ENCODE measurements at regions not wholly inside any gene's neighbourhood (a gene's known extent, or its start where the extent isn't known, plus 50 kb on each side); places are given as distances from the start of the nearest gene placed in this dataset.

DNA sequence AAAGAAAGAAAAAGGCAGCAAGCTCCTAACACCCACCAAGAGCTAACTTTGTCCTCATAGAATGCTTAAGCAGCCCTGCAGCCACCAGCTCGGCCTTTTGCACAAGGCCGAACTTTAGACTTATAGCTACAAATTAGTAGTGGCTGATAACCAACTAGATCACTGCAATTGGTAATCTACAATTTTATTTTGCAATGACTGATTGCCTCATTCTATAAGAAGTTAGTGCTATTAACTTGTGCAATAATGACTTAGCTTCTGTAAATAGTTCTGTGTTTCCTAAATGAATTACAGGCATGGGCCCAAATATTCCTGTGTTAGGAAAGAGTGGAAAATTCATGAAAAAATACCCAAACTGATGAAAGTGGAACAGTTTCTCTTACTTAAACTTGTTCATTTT is 284.8 kb upstream of the CFAP20DC start:
- no peak for DNase-seq
- ATAC-seq, result no peak
- H3K4me3 Mint-ChIP-seq, result no peak overlapping the region
- no peaks in the 10 kb centered on the region for H3K36me3 Mint-ChIP-seq
- no peak overlapping the region for H3K4me3 ChIP-seq (ENCODE audit: low read length)
- 80% methylated on average over 2 of the region's 2 CpGs for WGBS (ENCODE audit: insufficient coverage)
- peaks cover 0 to 3% of the 10 kb centered on the region in 2 donors for H3K27me3 Mint-ChIP-seq (ENCODE audit: low read depth in 2 of 2)
- TF ChIP-seq, protein P1, sequence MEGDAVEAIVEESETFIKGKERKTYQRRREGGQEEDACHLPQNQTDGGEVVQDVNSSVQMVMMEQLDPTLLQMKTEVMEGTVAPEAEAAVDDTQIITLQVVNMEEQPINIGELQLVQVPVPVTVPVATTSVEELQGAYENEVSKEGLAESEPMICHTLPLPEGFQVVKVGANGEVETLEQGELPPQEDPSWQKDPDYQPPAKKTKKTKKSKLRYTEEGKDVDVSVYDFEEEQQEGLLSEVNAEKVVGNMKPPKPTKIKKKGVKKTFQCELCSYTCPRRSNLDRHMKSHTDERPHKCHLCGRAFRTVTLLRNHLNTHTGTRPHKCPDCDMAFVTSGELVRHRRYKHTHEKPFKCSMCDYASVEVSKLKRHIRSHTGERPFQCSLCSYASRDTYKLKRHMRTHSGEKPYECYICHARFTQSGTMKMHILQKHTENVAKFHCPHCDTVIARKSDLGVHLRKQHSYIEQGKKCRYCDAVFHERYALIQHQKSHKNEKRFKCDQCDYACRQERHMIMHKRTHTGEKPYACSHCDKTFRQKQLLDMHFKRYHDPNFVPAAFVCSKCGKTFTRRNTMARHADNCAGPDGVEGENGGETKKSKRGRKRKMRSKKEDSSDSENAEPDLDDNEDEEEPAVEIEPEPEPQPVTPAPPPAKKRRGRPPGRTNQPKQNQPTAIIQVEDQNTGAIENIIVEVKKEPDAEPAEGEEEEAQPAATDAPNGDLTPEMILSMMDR (IDR thresholded peaks at IDR 0.05), result no peak
- H3K4me1 Mint-ChIP-seq, result peaks cover 0 to 5% of the 10 kb centered on the region in 2 donors
- H3K9me3 Mint-ChIP-seq, result peaks cover 3 to 4% of the 10 kb centered on the region in 2 donors
- no peak overlapping the region for H3K27ac ChIP-seq (ENCODE audit: low read length)
- H3K27me3 ChIP-seq (ENCODE audit: control insufficient read depth, insufficient read depth, low read length), result no peaks in the 10 kb centered on the region
- no peaks in the 10 kb centered on the region for H3K4me1 ChIP-seq (ENCODE audit: control insufficient read depth, insufficient read depth, low read length)
- no peak overlapping the region for H3K27ac Mint-ChIP-seq
- intact Hi-C loops (cut with micrococcal nuclease), result no loop called here
- H3K9me3 ChIP-seq (ENCODE audit: control insufficient read depth, insufficient read depth, low read length), result no peaks in the 10 kb centered on the region
- no peaks in the 10 kb centered on the region for H3K36me3 ChIP-seq (ENCODE audit: control insufficient read depth, insufficient read depth, low read length)

DNA sequence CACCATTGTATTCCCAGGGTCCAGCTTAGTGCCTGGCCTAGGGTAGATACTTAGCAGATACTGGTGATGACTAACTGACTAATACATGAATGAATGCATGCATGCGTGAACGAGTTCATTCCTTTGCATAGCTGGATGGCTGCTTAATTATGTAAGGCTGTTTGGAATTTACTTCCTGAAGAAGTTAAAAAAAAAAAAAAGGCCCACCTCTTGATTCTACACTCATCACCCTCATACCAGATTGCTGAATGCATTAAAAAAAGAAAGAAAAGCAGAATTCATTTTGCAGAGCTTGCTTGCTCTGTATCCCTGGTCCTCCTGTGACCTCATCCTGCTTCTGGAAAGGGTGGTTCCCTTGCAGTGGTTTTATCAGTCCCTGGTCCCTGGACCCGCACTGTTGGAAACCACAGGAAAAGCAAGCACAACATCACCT is 277.6 kb upstream of the CFAP20DC start:
- TF ChIP-seq, protein P1 (IDR thresholded peaks at IDR 0.05), result no peak
- Mint-ChIP-seq H3K4me3 (no peak overlapping the region), H3K36me3 (no peaks in the 10 kb centered on the region), H3K4me1 (no peaks in the 10 kb centered on the region), H3K9me3 (no peaks in the 10 kb centered on the region), H3K27me3 (ENCODE audit: low read depth in 2 of 2) (peaks cover 0 to 2% of the 10 kb centered on the region in 2 donors), H3K27ac (no peak overlapping the region)
- Histone ChIP-seq H3K4me1 (ENCODE audit: control insufficient read depth, insufficient read depth, low read length) (no peaks in the 10 kb centered on the region), H3K4me3 (ENCODE audit: low read length) (no peak overlapping the region), H3K9me3 (ENCODE audit: control insufficient read depth, insufficient read depth, low read length) (no peaks in the 10 kb centered on the region), H3K27me3 (ENCODE audit: control insufficient read depth, insufficient read depth, low read length) (no peaks in the 10 kb centered on the region), H3K36me3 (ENCODE audit: control insufficient read depth, insufficient read depth, low read length) (no peaks in the 10 kb centered on the region), H3K27ac (ENCODE audit: low read length) (no peak overlapping the region)
- WGBS (ENCODE audit: insufficient coverage), result 86% methylated on average over 3 of the region's 3 CpGs
- DNase-seq (no peak), ATAC-seq (no peak)
- intact Hi-C loops (cut with micrococcal nuclease), result no loop called here

DNA sequence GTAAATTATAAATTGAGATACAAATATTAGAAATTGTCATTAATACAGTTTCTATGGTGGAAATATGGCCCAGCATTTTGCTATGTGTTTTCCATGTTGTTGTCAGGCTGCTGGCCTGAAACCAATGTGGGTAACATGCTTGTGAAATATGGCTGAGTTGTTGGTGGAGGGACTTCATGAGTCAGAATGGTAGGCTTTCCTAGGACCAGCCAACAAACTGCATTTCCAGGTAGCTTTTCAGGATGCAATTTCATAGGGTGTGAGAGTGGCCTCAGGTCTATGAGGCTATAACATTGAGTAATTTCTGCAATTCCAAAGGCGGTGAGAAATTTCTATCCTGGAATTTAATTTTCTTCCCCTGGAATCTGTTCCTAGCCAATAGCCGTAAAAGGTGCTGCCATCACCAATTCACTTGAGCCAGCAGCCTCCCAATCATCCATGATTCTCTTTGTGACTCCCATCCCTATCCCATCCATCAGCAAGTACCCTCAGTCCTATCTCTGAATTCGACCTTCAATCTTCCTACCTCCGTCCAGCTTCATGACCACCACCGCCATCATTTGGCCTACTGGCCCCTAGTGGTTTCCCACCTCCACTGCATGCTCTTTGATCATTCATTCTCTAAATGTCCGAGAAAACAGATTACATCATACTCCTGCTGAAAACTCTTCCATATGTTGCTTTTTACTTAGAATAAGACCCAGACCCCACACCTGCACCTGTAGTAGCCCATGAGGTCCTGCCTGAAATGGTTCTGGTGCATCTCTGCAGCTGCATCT is 276.6 kb upstream of the CFAP20DC start:
- intact Hi-C loops (cut with micrococcal nuclease), result no loop called here
- no peaks in the 10 kb centered on the region for H3K9me3 Mint-ChIP-seq

More for the DNA sequence above, 276.6 kb upstream of the CFAP20DC start:
- no peaks in the 10 kb centered on the region for H3K9me3 ChIP-seq (ENCODE audit: control insufficient read depth, insufficient read depth, low read length)
- no peak overlapping the region for H3K4me3 ChIP-seq (ENCODE audit: low read length)
- WGBS (ENCODE audit: insufficient coverage), result 92% methylated on average over 6 of the region's 6 CpGs
- peaks cover 0 to 2% of the 10 kb centered on the region in 2 donors for H3K27me3 Mint-ChIP-seq (ENCODE audit: low read depth in 2 of 2)
- H3K4me1 Mint-ChIP-seq, result no peaks in the 10 kb centered on the region
- H3K27ac ChIP-seq (ENCODE audit: low read length), result no peak overlapping the region
- no peak for ATAC-seq
- no peaks in the 10 kb centered on the region for H3K27me3 ChIP-seq (ENCODE audit: control insufficient read depth, insufficient read depth, low read length)
- H3K36me3 Mint-ChIP-seq, result no peaks in the 10 kb centered on the region
- TF ChIP-seq, protein P1 (IDR thresholded peaks at IDR 0.05), result no peak
- no peak for DNase-seq
- no peak overlapping the region for H3K27ac Mint-ChIP-seq
- no peak overlapping the region for H3K4me3 Mint-ChIP-seq
- no peaks in the 10 kb centered on the region for H3K36me3 ChIP-seq (ENCODE audit: control insufficient read depth, insufficient read depth, low read length)
- no peaks in the 10 kb centered on the region for H3K4me1 ChIP-seq (ENCODE audit: control insufficient read depth, insufficient read depth, low read length)
